SK-N-SH treated with all-trans-retinoic acid at 6 μM for 48 hours (cell line): ENCODE measurements at regions not wholly inside any gene's neighbourhood (a gene's known extent, or its start where the extent isn't known, plus 50 kb on each side); places are given as distances from the start of the nearest gene placed in this dataset.

Source experiments
- ATAC-seq: fragments of 200-7000 bp; cut with Tn5 transposase; 3 replicates; pipeline ENCODE4 v1.9.1; 2020; ENCODE audit warnings: mild to moderate bottlenecking, moderate library complexity
- BACH2 ChIP-seq: fragments of 250-450 bp; sonication (Bioruptor Pico); IDR thresholded peaks from 2 replicates; pipeline ENCODE4 v1.9.0; 2021; ENCODE audit warnings: mild to moderate bottlenecking, borderline replicate concordance
- CSDC2 ChIP-seq: fragments of 250-450 bp; sonication (Bioruptor Pico); IDR thresholded peaks from 2 replicates; pipeline ENCODE4 v1.5.0; 2020; ENCODE audit warnings: mild to moderate bottlenecking, moderate library complexity
- ESRRG ChIP-seq: fragments of 250-450 bp; sonication (Bioruptor Pico); IDR thresholded peaks from 2 replicates; pipeline ENCODE4 v1.6.1; 2021; ENCODE audit warnings: mild to moderate bottlenecking
- GLIS3 ChIP-seq: fragments of 250-450 bp; sonication (Bioruptor Pico); IDR thresholded peaks from 2 replicates; pipeline ENCODE4 v1.5.0; 2020; ENCODE audit warnings: mild to moderate bottlenecking, moderate library complexity
- OSR1 ChIP-seq: fragments of 250-450 bp; sonication (Bioruptor Pico); IDR thresholded peaks from 2 replicates; pipeline ENCODE4 v1.8.0; 2022; ENCODE audit warnings: moderate library complexity, mild to moderate bottlenecking, inconsistent platforms
- PPARA ChIP-seq: fragments of 250-450 bp; sonication (Bioruptor Pico); IDR thresholded peaks from 2 replicates; pipeline ENCODE4 v1.5.0; 2020; ENCODE audit warnings: mild to moderate bottlenecking, borderline replicate concordance
- RARB ChIP-seq: fragments of 250-450 bp; sonication (Bioruptor Pico); IDR thresholded peaks from 2 replicates; pipeline ENCODE4 v1.8.0; 2021; ENCODE audit warnings: mild to moderate bottlenecking, moderate library complexity
- SNAI2 ChIP-seq: fragments of 250-450 bp; sonication (Bioruptor Pico); IDR thresholded peaks from 2 replicates; pipeline ENCODE4 v1.5.0; 2020; ENCODE audit warnings: mild to moderate bottlenecking, moderate library complexity
- TCF4 ChIP-seq: fragments of 250-450 bp; sonication (Bioruptor Pico); IDR thresholded peaks from 2 replicates; pipeline ENCODE4 v1.8.0; 2021; ENCODE audit warnings: mild to moderate bottlenecking, moderate library complexity, borderline replicate concordance
- TOX ChIP-seq: fragments of 250-450 bp; sonication (Bioruptor Pico); IDR thresholded peaks from 2 replicates; pipeline ENCODE4 v1.8.0; 2021; ENCODE audit warnings: mild to moderate bottlenecking, moderate library complexity, borderline replicate concordance
- ZC3H10 ChIP-seq: fragments of 250-450 bp; sonication (Bioruptor Pico); IDR thresholded peaks from 2 replicates; pipeline ENCODE4 v1.5.1; 2021; ENCODE audit warnings: mild to moderate bottlenecking, moderate library complexity
- ZFP30 ChIP-seq: fragments of 450-650 bp; formaldehyde crosslinking; IDR thresholded peaks from 2 replicates; pipeline ENCODE4 v1.5.0; 2022; ENCODE audit warnings: mild to moderate bottlenecking, moderate library complexity
- ZNF565 ChIP-seq: fragments of 450-650 bp; formaldehyde crosslinking; conservative IDR thresholded peaks from 2 replicates; pipeline ENCODE4 v1.5.0; 2020; ENCODE audit warnings: low read depth, mild to moderate bottlenecking, moderate library complexity
- ZNF70 ChIP-seq: fragments of 450-650 bp; formaldehyde crosslinking; IDR thresholded peaks from 2 replicates; pipeline ENCODE4 v1.5.0; 2020; ENCODE audit warnings: mild to moderate bottlenecking, moderate library complexity
- ZNF8 ChIP-seq: fragments of 450-650 bp; formaldehyde crosslinking; IDR thresholded peaks from 2 replicates; pipeline ENCODE4 v1.5.0; 2020; ENCODE audit warnings: mild to moderate bottlenecking, moderate library complexity
- TF ChIP-seq, protein P1 (sequence below): fragments of 250-450 bp; sonication (Bioruptor Pico); IDR thresholded peaks from 2 replicates; pipeline ENCODE4 v1.5.0; 2020; ENCODE audit warnings: mild to moderate bottlenecking, moderate library complexity
- TF ChIP-seq, protein P2 (sequence below): fragments of 250-450 bp; sonication (Bioruptor Pico); IDR thresholded peaks from 2 replicates; pipeline ENCODE4 v1.5.1; 2021; ENCODE audit warnings: mild to moderate bottlenecking, moderate library complexity
- TF ChIP-seq, protein P3 (sequence below): fragments of 250-450 bp; sonication (Bioruptor Pico); IDR thresholded peaks from 2 replicates; pipeline ENCODE4 v1.8.0; 2020; ENCODE audit warnings: mild to moderate bottlenecking, moderate library complexity, borderline replicate concordance
- TF ChIP-seq, protein P4 (sequence below): fragments of 250-450 bp; sonication (Bioruptor Pico); IDR thresholded peaks from 2 replicates; pipeline ENCODE4 v1.8.0; 2021; ENCODE audit warnings: low read depth, mild to moderate bottlenecking, moderate library complexity, borderline replicate concordance
- TF ChIP-seq, protein P5 (sequence below): fragments of 250-450 bp; sonication (Bioruptor Pico); IDR thresholded peaks from 2 replicates; pipeline ENCODE4 v1.5.1; 2020; ENCODE audit warnings: low read depth, mild to moderate bottlenecking, moderate library complexity

DNA sequence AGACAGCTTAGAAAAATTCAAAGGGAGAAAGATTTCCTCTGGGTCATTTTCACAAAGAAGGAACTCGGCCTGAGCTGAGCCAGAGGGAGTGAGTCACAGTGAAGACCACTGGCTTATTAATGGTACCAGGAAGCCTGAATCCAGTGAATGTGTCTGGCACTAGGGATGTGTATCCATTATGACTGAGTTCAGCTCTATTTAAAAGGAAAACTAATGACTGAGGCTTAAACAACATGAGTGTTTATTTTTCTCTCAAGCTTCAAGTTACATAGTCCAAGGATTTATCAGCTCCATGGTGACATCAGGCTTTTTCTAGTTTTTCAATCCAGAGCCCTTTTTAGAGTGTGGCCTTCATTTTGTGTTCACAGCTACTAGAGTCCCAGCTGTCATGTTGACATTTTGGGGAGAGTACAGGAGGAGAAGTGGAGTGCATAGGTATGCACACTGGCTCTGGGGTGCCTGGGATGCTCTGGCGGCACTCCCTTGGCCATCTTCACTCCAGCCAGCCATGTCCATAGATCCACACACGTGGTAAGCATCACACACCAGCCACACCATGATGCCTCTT lies 159.5 kb upstream of the ERCC6L2 start:
- ATAC-seq: no peak

DNA sequence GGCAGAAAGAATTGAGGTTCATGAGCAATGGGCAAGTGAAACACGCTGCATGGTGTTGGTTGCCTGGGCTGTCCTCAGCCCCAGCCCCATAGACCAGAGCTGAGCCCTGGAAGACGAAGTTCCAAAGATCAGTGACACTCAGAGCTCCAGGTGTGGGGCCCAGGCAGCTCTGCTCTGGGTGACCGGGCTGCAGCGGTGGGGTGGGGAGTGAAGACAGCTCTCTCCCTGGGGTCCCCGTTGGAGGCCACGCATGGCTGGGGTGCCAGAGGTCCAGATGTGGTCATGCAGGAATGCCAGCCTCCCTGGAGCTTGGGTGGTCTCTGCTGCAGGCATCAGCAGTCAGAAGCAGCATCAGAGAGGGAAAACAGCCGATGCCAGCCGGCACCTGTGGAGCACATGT lies 165.0 kb upstream of the ERCC6L2 start:
- ATAC-seq: no peak
- TF ChIP-seq, protein P1, sequence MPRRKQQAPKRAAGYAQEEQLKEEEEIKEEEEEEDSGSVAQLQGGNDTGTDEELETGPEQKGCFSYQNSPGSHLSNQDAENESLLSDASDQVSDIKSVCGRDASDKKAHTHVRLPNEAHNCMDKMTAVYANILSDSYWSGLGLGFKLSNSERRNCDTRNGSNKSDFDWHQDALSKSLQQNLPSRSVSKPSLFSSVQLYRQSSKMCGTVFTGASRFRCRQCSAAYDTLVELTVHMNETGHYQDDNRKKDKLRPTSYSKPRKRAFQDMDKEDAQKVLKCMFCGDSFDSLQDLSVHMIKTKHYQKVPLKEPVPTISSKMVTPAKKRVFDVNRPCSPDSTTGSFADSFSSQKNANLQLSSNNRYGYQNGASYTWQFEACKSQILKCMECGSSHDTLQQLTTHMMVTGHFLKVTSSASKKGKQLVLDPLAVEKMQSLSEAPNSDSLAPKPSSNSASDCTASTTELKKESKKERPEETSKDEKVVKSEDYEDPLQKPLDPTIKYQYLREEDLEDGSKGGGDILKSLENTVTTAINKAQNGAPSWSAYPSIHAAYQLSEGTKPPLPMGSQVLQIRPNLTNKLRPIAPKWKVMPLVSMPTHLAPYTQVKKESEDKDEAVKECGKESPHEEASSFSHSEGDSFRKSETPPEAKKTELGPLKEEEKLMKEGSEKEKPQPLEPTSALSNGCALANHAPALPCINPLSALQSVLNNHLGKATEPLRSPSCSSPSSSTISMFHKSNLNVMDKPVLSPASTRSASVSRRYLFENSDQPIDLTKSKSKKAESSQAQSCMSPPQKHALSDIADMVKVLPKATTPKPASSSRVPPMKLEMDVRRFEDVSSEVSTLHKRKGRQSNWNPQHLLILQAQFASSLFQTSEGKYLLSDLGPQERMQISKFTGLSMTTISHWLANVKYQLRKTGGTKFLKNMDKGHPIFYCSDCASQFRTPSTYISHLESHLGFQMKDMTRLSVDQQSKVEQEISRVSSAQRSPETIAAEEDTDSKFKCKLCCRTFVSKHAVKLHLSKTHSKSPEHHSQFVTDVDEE (CRISPR knock-in tag): no peak
- no peak for TF ChIP-seq ZNF8 (CRISPR knock-in tag)
- no peak for TF ChIP-seq ZFP30 (CRISPR knock-in tag)
- no peak for TF ChIP-seq ZNF70
- TF ChIP-seq PPARA (CRISPR knock-in tag): no peak
- no peak for TF ChIP-seq GLIS3
- TF ChIP-seq, protein P2, sequence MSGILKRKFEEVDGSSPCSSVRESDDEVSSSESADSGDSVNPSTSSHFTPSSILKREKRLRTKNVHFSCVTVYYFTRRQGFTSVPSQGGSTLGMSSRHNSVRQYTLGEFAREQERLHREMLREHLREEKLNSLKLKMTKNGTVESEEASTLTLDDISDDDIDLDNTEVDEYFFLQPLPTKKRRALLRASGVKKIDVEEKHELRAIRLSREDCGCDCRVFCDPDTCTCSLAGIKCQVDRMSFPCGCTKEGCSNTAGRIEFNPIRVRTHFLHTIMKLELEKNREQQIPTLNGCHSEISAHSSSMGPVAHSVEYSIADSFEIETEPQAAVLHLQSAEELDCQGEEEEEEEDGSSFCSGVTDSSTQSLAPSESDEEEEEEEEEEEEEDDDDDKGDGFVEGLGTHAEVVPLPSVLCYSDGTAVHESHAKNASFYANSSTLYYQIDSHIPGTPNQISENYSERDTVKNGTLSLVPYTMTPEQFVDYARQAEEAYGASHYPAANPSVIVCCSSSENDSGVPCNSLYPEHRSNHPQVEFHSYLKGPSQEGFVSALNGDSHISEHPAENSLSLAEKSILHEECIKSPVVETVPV (CRISPR knock-in tag): no peak
- TF ChIP-seq CSDC2 (CRISPR knock-in tag): no peak
- TF ChIP-seq, protein P3, sequence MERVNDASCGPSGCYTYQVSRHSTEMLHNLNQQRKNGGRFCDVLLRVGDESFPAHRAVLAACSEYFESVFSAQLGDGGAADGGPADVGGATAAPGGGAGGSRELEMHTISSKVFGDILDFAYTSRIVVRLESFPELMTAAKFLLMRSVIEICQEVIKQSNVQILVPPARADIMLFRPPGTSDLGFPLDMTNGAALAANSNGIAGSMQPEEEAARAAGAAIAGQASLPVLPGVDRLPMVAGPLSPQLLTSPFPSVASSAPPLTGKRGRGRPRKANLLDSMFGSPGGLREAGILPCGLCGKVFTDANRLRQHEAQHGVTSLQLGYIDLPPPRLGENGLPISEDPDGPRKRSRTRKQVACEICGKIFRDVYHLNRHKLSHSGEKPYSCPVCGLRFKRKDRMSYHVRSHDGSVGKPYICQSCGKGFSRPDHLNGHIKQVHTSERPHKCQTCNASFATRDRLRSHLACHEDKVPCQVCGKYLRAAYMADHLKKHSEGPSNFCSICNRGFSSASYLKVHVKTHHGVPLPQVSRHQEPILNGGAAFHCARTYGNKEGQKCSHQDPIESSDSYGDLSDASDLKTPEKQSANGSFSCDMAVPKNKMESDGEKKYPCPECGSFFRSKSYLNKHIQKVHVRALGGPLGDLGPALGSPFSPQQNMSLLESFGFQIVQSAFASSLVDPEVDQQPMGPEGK (CRISPR knock-in tag): no peak

More for the DNA sequence above, 159.5 kb upstream of the ERCC6L2 start:
- TF ChIP-seq CSDC2 (CRISPR knock-in tag) (no peak), ZNF70 (no peak), ZNF8 (CRISPR knock-in tag) (no peak), PPARA (CRISPR knock-in tag) (no peak), BACH2 (CRISPR knock-in tag) (no peak), GLIS3 (no peak), TOX (CRISPR knock-in tag) (no peak), ZNF565 (CRISPR knock-in tag) (no peak), ZC3H10 (no peak), TCF4 (CRISPR knock-in tag) (no peak), SNAI2 (CRISPR knock-in tag) (no peak), ZFP30 (CRISPR knock-in tag) (no peak), OSR1 (no peak), RARB (CRISPR knock-in tag) (no peak), ESRRG (CRISPR knock-in tag) (no peak)
- TF ChIP-seq, protein P2 (CRISPR knock-in tag): no peak
- TF ChIP-seq, protein P3 (CRISPR knock-in tag): no peak
- TF ChIP-seq, protein P4, sequence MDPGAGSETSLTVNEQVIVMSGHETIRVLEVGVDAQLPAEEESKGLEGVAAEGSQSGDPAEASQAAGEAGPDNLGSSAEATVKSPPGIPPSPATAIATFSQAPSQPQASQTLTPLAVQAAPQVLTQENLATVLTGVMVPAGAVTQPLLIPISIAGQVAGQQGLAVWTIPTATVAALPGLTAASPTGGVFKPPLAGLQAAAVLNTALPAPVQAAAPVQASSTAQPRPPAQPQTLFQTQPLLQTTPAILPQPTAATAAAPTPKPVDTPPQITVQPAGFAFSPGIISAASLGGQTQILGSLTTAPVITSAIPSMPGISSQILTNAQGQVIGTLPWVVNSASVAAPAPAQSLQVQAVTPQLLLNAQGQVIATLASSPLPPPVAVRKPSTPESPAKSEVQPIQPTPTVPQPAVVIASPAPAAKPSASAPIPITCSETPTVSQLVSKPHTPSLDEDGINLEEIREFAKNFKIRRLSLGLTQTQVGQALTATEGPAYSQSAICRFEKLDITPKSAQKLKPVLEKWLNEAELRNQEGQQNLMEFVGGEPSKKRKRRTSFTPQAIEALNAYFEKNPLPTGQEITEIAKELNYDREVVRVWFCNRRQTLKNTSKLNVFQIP (CRISPR knock-in tag): no peak
- TF ChIP-seq, protein P1 (CRISPR knock-in tag): no peak
- TF ChIP-seq, protein P5, sequence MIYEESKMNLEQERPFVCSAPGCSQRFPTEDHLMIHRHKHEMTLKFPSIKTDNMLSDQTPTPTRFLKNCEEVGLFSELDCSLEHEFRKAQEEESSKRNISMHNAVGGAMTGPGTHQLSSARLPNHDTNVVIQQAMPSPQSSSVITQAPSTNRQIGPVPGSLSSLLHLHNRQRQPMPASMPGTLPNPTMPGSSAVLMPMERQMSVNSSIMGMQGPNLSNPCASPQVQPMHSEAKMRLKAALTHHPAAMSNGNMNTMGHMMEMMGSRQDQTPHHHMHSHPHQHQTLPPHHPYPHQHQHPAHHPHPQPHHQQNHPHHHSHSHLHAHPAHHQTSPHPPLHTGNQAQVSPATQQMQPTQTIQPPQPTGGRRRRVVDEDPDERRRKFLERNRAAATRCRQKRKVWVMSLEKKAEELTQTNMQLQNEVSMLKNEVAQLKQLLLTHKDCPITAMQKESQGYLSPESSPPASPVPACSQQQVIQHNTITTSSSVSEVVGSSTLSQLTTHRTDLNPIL (CRISPR knock-in tag): no peak
- TF ChIP-seq, all 23 proteins: peak for 0
